CD4-positive, alpha-beta T cell (primary cell): ENCODE measurements at regions not wholly inside any gene's neighbourhood (a gene's known extent, or its start where the extent isn't known, plus 50 kb on each side); places are given as distances from the start of the nearest gene placed in this dataset.

Experiments used
- ATAC-seq: fragments of 200-7000 bp; cut with Tn5 transposase; one replicate; pipeline ENCODE4 v1.10.0; 2022; ENCODE audit warnings: mild to moderate bottlenecking; ENCODE audit not compliant: poor library complexity
- CTCF ChIA-PET: fragments of 350-600 bp; sonication (Branson Sonifier 250); formaldehyde crosslinking; loops from one replicate; lab custom pipeline; 2021; ENCODE audit warnings: antibody characterized with exemption, inconsistent platforms; lab: Charles Lee
- POLR2A ChIA-PET: fragments of 350-600 bp; sonication (Branson Sonifier 250); formaldehyde crosslinking; loops from one replicate; lab custom pipeline; 2021; ENCODE audit warnings: antibody characterized with exemption, inconsistent platforms; lab: Charles Lee
- DNase-seq, 14 experiments: peaks; one replicate each; pipeline ENCODE4 v3.0.0-alpha.2; 2013 to 2020; ENCODE audit warnings: mixed read lengths in 2 of 14
- H3K27ac ChIP-seq, 2 donors: one replicate each; pipeline versions ENCODE4 v1.5.1 to v1.7.0; 2013; ENCODE audit warnings: low read length in 2 of 2, low read depth in 1 of 2, mild to moderate bottlenecking in 1 of 2
- H3K27me3 ChIP-seq, 2 experiments: 1 replicate in 1 of 2; 2 replicates in 1 of 2; pipeline versions ENCODE4 v1.6.1 to v1.7.0; 2013; ENCODE audit warnings: low read length in 2 of 2, control low read depth in 1 of 2, mild to moderate bottlenecking in 1 of 2, moderate library complexity in 1 of 2; ENCODE audit not compliant: insufficient read depth in 2 of 2, control insufficient read depth in 1 of 2
- H3K36me3 ChIP-seq: one replicate; pipeline ENCODE4 v1.6.1; 2013; ENCODE audit warnings: low read length, control low read depth; ENCODE audit not compliant: insufficient read depth
- H3K4me1 ChIP-seq: one replicate; pipeline ENCODE4 v1.6.1; 2013; ENCODE audit warnings: low read length, control low read depth; ENCODE audit not compliant: insufficient read depth
- H3K4me3 ChIP-seq: one replicate; pipeline ENCODE4 v1.5.1; 2013; ENCODE audit warnings: mild to moderate bottlenecking, low read length, moderate library complexity
- H3K9me3 ChIP-seq, 2 experiments: 1 replicate in 1 of 2; 2 replicates in 1 of 2; pipeline versions ENCODE4 v1.6.1 to v1.7.0; 2013; ENCODE audit warnings: low read length in 2 of 2, mild to moderate bottlenecking in 2 of 2, control low read depth in 1 of 2, moderate library complexity in 1 of 2; ENCODE audit not compliant: control insufficient read depth in 1 of 2, insufficient read depth in 1 of 2
- H3K27ac Mint-ChIP-seq: one replicate; pipeline ENCODE4 v1.8.0; 2020; ENCODE audit warnings: mixed read lengths
- H3K27me3 Mint-ChIP-seq: one replicate; pipeline ENCODE4 v1.8.0; 2021; ENCODE audit warnings: mixed read lengths
- H3K36me3 Mint-ChIP-seq: one replicate; pipeline ENCODE4 v1.8.0; 2021; ENCODE audit warnings: low read depth, mixed read lengths
- H3K4me1 Mint-ChIP-seq: one replicate; pipeline ENCODE4 v1.8.0; 2021; ENCODE audit warnings: low read depth, mixed read lengths
- H3K4me3 Mint-ChIP-seq: one replicate; pipeline ENCODE4 v1.8.0; 2020; ENCODE audit warnings: mild to moderate bottlenecking, mixed read lengths
- H3K9me3 Mint-ChIP-seq: one replicate; pipeline ENCODE4 v1.8.0; 2020; ENCODE audit warnings: mixed read lengths
- intact Hi-C, 2 experiments: fragments of 100-400 bp; cut with DNase I in 1 of 2; cut with micrococcal nuclease in 1 of 2; formaldehyde crosslinking; loops; one replicate each; pipeline versions ENCODE4 v1.15.1 to v1.9.0; 2023 to 2025; cut with DNase I, micrococcal nuclease
- TF ChIP-seq, protein P1 (sequence below): fragments of 200-600 bp; IDR thresholded peaks from one replicate; pipeline ENCODE4 v1.8.0; 2022; ENCODE audit warnings: antibody characterized with exemption, mild to moderate bottlenecking

DNA sequence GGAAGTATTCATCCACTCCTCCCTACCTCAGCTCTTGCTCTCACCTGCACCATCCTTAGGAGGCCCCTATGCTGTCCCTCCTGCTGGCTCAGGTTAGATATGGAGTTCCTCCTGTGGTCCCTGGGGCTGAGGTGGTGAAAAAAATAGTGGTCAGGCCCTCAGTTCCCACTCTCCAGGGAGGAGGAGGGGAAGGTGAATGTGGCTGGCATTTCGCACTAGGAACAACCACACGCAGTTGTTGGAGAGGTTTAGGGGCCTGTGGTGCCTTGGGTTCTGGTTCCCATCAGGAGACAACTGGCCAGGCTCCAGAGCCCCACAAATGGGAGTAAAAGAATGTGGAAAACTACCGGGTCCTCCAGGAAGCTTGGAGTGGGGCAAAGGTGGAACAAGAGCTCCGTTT is 81.7 kb upstream of the HSPA9 start:
- Histone ChIP-seq H3K27ac (no peak overlapping the region), H3K36me3 (no peaks in the 10 kb centered on the region), H3K4me1 (peaks cover 27% of the 10 kb centered on the region), H3K4me3 (no peak overlapping the region), H3K27me3 (peaks cover 78 to 82% of the 10 kb centered on the region in 2 experiments), H3K9me3 (peaks cover 0 to 29% of the 10 kb centered on the region in 2 experiments)
- peak in 1 of 14 experiments; percentile 19 for DNase-seq
- Mint-ChIP-seq H3K9me3 (no peaks in the 10 kb centered on the region), H3K4me1 (peaks cover 23% of the 10 kb centered on the region), H3K27me3 (peaks cover 95% of the 10 kb centered on the region), H3K36me3 (no peaks in the 10 kb centered on the region), H3K27ac (no peak overlapping the region), H3K4me3 (no peak overlapping the region)
- TF ChIP-seq, protein P1, sequence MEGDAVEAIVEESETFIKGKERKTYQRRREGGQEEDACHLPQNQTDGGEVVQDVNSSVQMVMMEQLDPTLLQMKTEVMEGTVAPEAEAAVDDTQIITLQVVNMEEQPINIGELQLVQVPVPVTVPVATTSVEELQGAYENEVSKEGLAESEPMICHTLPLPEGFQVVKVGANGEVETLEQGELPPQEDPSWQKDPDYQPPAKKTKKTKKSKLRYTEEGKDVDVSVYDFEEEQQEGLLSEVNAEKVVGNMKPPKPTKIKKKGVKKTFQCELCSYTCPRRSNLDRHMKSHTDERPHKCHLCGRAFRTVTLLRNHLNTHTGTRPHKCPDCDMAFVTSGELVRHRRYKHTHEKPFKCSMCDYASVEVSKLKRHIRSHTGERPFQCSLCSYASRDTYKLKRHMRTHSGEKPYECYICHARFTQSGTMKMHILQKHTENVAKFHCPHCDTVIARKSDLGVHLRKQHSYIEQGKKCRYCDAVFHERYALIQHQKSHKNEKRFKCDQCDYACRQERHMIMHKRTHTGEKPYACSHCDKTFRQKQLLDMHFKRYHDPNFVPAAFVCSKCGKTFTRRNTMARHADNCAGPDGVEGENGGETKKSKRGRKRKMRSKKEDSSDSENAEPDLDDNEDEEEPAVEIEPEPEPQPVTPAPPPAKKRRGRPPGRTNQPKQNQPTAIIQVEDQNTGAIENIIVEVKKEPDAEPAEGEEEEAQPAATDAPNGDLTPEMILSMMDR: no peak
- intact Hi-C loops: no loop called here
- POLR2A ChIA-PET: no interaction called here
- CTCF ChIA-PET: no interaction called here
- no peak for ATAC-seq

DNA sequence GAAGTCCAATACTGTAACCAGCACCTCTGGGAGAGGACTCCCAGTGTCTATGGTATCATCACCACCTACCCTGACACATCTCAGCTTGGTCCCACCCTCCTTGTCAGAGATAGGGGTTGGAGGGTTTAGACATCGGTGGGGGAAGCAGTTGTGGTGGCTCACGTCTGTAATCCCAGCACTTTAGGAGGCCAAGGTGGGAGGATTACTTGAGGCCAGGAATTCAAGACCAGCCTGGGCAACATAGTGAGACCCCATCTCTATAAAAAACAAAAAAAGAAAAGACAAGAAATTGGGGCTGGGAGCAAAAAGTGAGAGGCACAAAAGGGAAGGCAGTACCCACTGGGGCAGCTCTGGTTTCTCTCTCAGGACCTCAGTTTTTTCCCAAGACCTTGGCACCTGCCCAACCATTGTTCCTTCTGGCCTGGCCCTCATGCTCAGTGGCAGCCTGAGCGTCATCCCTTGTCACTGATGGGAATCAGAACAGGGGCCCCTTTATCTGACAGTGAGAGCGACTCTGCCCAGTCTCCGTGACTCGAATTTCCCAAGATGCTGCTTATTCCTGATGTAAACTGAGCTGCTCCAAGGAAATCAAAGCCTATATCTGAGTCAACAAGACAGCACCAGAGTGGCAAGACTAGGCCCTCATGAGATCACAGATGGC is 80.5 kb upstream of the HSPA9 start:
- Histone ChIP-seq H3K9me3 (peaks cover 0 to 18% of the 10 kb centered on the region in 2 experiments), H3K27me3 (peaks cover 79 to 82% of the 10 kb centered on the region in 2 experiments), H3K27ac (no peak overlapping the region), H3K36me3 (no peaks in the 10 kb centered on the region), H3K4me3 (no peak overlapping the region), H3K4me1 (peaks cover 25% of the 10 kb centered on the region)
- DNase-seq (no peak), ATAC-seq (no peak)
- Mint-ChIP-seq H3K36me3 (no peaks in the 10 kb centered on the region), H3K4me1 (peaks cover 23% of the 10 kb centered on the region), H3K4me3 (no peak overlapping the region), H3K9me3 (no peaks in the 10 kb centered on the region), H3K27me3 (peaks cover 95% of the 10 kb centered on the region), H3K27ac (no peak overlapping the region)
- ChIA-PET CTCF (no interaction called here), POLR2A (interaction anchor here (0.6 kb wide), 1 partner anchor 115 kb away, joined by 3 read pairs; no protein-coding TSS in a partner anchor)
- TF ChIP-seq, protein P1: no peak
- intact Hi-C loops: no loop called here

DNA sequence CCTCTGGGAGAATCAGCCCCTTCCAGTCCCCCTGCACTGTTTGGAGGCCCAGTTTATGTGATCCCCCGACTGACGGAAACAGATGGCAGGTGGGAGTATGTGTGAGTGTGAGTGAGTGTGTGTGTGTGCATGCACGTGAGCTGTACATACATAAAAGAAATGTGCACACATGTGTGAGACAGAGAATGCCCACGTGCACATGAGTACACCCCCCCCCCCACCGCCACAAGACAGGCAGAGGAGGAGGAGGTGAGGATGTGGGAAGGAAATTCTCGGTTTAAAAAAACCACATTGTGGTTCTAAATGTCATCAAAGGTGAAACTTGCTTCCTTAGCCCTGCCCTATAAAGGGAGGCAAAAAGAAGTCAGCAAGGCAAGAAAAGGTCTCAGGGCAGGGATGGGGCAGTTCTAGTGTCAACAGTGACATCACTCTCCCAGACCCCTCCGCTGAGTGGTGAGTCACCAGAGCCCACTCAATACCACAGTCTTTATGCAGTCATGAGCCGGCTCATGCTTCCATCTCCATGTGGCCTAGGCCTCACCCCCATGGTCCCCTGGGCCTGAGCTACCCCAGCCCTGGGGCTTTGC is 79.2 kb upstream of the HSPA9 start:
- Histone ChIP-seq H3K4me1 (peaks cover 25% of the 10 kb centered on the region), H3K4me3 (no peak overlapping the region), H3K27me3 (peaks cover 80 to 82% of the 10 kb centered on the region in 2 experiments), H3K36me3 (no peaks in the 10 kb centered on the region), H3K27ac (no peak overlapping the region), H3K9me3 (peaks cover 0 to 18% of the 10 kb centered on the region in 2 experiments)
- DNase-seq (peak; percentile 20 to 87 (median 56)), ATAC-seq (peak; percentile 81)
- H3K4me1 Mint-ChIP-seq: peaks cover 23% of the 10 kb centered on the region
- H3K36me3 Mint-ChIP-seq: no peaks in the 10 kb centered on the region
- H3K27ac Mint-ChIP-seq: peak overlapping the region; percentile 65
- ChIA-PET CTCF (no interaction called here), POLR2A (interaction anchor here (1.3 to 1.8 kb wide), 3 partner anchors 9 to 15 kb away, joined by 3 to 5 read pairs (median 4); no protein-coding TSS in a partner anchor)
- peak overlapping the region; percentile 23 for H3K4me3 Mint-ChIP-seq
- intact Hi-C loops: no loop called here
- H3K9me3 Mint-ChIP-seq: no peaks in the 10 kb centered on the region
- peaks cover 94% of the 10 kb centered on the region for H3K27me3 Mint-ChIP-seq
- TF ChIP-seq, protein P1: no peak
